Anterior cingulate cortex (tissue), 58 donors: ENCODE measurements at regions not wholly inside any gene's neighbourhood (a gene's known extent, or its start where the extent isn't known, plus 50 kb on each side); places are given as distances from the start of the nearest gene placed in this dataset.

Experiments used
- DNase-seq, 58 donors: peaks; one replicate each; lab custom pipeline; 2025; lab: John Stamatoyannopoulos, UW

- no peak for DNase-seq
Measured at GRCh38 chr1:238176441-238176840, 285.7 kb upstream of the ZP4 start.

- DNase-seq: no peak
Measured at GRCh38 chr1:238171985-238172384, 281.3 kb upstream of the ZP4 start.

- no peak for DNase-seq
Measured at GRCh38 chr1:238161955-238162354, 271.2 kb upstream of the ZP4 start.

DNA sequence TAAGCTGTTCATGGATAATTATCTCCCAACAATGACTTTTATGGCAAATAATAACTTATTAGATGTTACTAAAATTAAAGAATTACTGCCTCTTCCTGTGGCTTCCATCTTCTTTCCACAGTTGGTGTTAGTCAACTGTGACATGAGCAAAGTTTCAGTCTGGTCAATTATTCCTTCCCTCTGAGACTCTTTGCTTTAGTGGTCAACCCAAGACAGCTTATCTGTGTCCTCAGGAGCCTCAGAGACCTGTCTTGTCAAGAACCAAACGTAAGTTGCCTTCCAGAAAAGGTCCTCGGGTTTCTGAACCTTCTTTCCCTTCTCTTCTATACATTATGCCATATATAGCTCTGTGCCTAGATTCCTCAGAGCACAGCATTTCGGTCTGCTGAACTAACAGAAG, 263.2 kb upstream of the ZP4 start:
- no peak for DNase-seq

DNA sequence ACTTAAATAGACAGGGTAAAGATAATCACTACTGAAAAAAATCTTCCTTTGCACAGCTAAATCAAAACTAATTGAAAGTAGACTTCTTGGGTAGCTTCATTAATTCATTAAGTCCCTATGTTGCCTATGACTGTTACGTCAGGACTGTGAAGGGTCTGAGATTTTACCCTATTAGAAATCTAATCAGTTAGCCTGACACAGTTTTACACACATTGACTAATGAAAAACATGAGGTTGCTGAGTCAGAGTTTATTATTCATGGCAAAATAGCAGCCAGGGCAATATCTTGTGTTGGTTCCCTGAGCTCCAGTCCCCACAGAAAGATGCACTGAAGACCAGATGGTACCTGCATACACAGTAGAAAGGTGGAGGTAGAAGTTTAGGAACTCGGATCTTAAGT, 262.5 kb upstream of the ZP4 start:
- DNase-seq: no peak

GRCh38 chr1:238152119-238152518, 261.4 kb upstream of the ZP4 start:
- no peak for DNase-seq

DNA sequence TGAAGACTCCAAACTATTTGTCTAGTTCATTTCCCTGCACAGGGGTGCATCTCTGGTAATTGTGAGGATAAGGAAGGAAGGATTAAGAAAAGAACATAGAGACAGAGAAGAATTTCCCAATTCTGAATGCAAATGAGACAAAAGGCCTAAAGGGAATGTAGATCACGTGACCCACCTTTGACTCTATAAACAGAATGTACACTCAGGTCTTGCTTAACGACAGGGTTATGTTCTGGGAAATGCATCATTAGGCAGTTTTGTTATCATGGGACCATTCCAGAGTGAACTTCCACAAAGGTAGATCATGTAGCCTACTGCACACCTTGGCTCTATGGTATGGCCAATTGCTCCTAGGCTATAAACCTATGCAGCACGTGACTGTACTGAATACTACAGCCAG, 252.3 kb upstream of the ZP4 start:
- no peak for DNase-seq

DNA sequence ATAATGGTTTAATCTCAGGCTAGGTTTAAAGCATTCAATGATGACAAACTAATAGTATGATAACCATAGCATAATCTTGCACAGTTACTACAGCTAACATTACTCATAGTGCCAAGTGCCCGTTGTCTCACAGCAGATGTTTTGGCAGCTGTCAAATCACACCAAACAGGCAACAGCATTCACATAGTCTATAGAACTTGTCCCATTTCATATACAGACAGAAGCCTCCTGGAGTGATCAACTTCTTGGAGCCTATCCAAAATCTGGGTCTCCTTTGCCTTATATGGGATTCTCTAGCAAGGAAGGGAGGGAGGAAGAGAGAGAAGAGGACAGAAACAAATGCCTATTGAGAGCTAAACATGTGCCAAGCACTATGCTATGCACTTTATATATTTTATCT, 250.6 kb upstream of the ZP4 start:
- peak in 1 of 58 donors; percentile 3 for DNase-seq

DNA sequence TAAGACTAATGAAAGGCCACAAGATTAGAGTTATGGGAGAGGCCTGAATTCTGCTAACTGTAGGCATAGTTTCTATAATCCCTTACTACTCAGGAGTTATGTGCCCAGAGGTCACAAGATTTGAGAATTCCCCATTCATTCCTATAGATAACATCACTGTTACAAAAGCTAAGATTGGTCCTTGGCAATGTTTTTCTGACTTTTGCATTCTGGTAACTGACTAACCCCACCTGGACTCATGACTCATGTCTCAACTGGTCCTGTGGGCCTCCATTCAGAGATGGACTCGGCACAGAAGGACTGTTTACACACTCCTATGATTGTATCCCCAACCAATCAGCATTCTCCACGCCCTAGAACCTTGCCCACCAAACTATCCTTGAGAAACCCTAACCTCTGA, 249.0 kb upstream of the ZP4 start:
- no peak for DNase-seq

DNA sequence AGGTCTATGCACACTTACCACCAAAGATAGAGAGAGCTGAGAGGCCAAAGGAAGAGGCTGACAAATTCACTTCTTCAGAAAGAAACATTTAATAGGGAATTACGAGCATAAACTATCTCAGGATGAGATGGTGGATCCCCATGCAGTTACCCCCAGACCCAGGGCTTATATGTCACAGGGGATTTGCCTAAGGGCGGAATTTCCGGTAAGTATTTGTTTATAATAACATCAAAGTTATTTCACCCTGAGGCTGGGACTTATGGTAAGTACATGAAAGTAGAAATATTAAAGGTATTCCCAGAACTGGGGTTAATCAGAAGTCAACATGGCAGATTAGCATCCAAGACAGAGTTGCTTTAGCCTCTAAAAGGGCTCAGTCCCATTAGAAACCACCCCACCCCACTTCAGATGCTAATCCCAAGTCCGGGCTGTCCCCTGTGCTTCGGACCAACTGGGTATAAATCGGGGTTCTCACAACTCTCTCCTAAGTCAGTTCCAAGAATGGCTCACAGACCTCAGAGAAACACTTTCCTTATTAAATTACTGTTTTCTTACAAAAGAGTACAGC, 247.4 kb upstream of the ZP4 start:
- no peak for DNase-seq

DNA sequence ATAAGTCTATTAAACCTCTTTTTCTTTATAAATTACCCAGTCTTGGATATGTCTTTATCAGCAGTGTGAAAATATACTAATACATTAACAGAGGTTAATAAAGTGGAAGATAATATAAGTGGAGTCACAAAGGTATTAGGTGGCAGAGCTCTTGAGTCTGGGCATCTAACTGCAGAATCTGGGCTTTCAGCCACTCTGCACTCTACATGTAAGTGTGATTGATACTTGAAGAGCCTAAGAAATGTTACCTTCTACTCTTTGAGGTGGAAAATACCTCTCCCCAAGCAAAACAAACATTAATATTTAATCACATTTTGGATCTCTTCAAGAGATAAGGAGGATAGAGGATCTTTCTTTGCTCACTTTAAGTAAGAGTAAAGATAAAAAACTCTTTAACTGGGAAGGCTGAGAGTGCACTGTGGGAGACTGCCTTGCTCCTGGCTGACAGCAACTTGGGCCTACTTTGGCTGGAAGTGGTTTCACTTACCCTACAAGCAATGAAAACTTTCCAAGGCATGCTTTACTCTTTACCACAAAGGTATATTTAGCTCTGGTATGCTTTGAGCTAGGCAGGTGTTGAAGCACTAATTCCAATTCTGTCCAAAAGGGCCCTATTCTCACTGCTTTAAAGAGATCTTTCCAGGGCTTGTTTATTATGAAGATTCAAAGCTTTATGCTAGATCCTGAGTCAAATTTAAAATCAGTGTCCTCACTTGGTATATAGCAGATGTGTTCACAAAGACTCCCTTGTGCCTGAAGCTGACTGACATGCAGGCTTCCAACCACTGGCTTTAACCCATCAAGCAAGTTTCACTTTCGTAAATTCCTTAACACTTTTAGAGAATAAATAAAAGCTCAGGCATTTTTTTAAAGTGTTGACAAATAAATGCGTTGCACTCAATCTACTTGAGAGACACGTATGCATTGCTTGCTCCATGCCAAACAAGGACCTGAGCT, 245.3 kb upstream of the ZP4 start:
- DNase-seq: no peak

DNA sequence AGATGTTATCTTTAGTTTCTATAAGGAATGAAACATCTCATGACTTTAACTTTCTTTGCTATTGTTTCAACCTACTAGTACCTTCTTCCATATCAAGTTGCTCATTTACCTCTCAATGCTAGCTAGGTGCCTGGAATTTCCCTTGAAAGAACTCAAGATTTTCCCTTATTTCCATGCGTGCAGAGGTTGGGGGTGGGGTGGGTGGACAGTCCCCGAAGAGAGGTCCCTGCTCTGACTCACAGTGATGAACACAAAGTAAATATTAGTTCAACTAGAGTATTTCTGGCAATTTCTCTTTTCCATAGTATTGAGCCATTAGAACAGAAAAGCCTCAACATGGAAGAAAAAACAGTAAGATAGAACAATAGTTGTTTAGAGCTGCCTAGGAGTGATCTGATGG, 239.0 kb upstream of the ZP4 start:
- DNase-seq: no peak

DNA sequence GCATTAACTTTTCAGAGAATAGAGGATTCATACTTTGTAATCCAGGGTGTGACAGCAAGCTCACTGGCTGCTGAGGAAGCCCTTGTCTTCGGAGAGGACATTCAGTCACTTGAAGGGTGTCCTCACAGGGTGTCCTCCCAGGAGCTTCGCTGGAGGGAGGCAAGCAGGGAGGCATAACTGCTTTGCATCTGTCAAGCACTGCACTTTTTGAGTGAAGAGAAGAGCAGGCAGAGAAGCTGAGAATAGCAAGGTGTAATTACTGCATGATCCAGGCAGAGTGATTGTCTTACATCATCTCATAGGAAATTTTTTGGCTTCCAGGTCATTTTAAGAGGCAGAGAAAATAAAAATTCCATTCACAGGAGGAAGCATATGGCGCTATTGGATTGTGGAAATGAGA, 232.5 kb upstream of the ZP4 start:
- no peak for DNase-seq

DNA sequence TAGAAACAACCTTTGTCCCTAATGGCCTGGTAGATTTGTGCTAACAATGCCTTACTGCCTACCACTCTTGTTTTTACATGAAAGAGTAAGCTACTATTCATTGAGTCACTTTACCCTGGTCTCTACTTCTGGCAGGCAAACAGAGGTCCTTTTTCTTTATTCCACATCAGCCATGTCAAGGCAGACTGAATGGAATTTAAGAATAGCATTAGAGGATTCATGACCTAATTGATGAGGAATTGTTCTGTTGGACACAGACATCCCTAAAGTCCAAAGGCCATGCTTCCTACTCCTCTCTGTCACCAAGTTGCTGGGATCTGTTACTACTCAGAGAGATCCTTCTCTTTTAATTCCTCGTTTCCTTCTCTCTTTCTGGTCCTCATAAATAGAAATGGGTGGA, 229.1 kb upstream of the ZP4 start:
- DNase-seq: no peak

- DNase-seq: no peak
Measured at GRCh38 chr1:238119060-238119459, 228.3 kb upstream of the ZP4 start.

- no peak for DNase-seq
Measured at GRCh38 chr1:238115852-238116251, 225.1 kb upstream of the ZP4 start.

DNA sequence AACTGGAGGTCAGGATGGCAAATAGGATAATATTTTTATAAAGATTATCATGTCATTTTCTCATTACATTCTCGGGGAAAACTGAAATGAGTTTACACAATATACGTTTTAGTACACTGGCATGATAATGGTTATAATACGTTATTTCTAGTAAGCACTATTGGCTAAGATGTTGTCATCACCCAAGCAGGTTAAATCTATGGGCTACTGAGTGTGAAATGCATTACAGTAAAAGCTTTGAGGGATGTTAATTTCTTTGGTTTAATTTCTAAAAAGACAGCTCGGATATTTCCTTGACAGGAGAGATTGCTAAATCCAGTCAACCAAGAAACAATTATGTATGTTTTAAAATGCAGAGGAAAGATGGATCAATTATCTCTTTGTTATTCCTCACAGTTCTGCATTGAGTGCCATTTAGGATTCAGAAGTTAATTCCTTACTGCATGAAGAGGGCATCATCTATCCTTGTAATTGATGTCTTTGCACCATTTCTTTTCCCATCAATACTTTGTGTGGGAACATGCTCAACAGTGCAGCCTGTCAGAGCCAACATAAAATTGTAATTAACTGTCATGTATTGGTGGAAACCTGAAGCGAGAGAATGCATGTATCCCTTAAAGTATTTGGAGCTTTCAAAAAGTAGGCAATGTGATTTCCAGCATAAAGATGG, 222.4 kb upstream of the ZP4 start:
- DNase-seq: no peak

GRCh38 chr1:238111516-238111915, 220.8 kb upstream of the ZP4 start:
- peak in 1 of 58 donors; percentile 1 for DNase-seq

DNA sequence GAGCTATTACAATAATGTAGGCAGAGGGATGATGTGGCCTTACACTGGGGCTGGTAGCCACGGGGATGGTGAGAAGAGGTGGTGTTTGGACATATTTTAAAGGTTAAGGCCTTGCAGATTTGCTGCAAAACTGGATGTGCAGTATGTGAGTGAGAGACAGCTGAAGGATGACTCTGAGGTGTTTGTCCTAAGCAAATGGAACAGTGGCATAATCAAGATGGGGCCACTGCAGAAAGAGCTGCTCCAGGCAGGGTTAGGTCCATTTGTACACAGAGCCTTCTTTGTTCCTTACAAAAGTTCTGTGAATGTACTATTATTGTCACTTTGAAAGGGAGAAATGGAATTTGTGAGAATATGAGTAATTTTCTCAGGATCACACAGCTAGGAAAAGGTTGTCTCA, 220.4 kb upstream of the ZP4 start:
- DNase-seq: no peak

GRCh38 chr1:238108417-238108816, 217.7 kb upstream of the ZP4 start:
- DNase-seq: no peak

DNA sequence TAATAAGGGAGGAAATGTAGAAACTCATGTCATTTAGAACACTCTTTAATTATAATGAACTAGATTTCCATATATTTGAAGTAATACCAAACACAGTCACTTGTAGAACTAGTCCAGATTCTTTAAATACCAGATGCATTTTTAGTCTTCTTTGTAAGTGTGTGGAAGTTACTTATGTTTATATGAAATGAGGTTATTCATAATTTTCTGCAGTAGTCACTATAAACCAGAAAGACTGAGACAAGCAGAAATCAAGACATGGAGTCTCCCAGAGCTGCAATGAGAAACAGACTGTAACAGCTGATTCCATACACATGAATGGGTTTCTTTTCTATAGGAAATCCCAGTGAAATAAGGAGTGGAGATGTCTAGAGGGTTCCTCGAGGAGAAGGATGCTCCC, 216.6 kb upstream of the ZP4 start:
- DNase-seq: no peak

DNA sequence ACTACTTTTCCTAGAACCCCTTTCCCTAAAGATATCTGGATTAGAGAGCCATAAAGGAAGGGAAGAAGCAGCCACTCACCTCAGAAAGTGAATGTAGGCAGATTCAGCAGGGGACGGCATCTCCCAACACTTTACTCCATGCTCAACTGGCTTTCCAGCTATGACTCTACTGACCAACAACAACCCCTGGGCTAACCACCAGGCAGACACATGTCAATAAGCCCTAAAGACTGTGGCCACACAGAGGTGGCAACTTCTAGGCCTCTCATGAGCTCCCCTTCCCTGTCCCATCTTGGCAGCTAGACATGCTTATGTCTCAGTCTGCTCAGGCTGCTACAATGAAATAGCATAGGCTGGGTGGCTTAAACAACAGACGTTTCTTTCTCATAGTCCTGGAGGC, 214.0 kb upstream of the ZP4 start:
- no peak for DNase-seq
